Left lung (tissue), 4 donors: ENCODE measurements at regions not wholly inside any gene's neighbourhood (a gene's known extent, or its start where the extent isn't known, plus 50 kb on each side); places are given as distances from the start of the nearest gene placed in this dataset.

ENCODE experiments used
- ATAC-seq: fragments of 200-7000 bp; cut with Tn5 transposase; one replicate; pipeline ENCODE4 v1.9.1; 2020; ENCODE audit warnings: moderate library complexity
- DNase-seq, 4 donors: peaks; one replicate each; pipeline ENCODE4 v3.0.0-alpha.2; 2013 to 2020
- H3K27ac ChIP-seq, 2 donors: fragments of 200-600 bp; sonication (generic) in 1 of 2; one replicate each; pipeline versions ENCODE4 v1.5.0 to v1.8.0; 2020 to 2021
- H3K27me3 ChIP-seq, 2 donors: fragments of 200-600 bp; sonication (generic) in 1 of 2; one replicate each; pipeline versions ENCODE4 v1.5.0 to v1.8.0; 2020 to 2021
- H3K36me3 ChIP-seq, 2 donors: fragments of 200-600 bp; sonication (generic) in 1 of 2; one replicate each; pipeline versions ENCODE4 v1.5.0 to v1.8.0; 2020 to 2021
- H3K4me1 ChIP-seq, 2 donors: fragments of 200-600 bp; one replicate each; pipeline ENCODE4 v1.8.0; 2021
- H3K4me3 ChIP-seq, 2 donors: fragments of 200-600 bp; sonication (generic) in 1 of 2; one replicate each; pipeline versions ENCODE4 v1.5.0 to v1.8.0; 2020 to 2021; ENCODE audit warnings: mild to moderate bottlenecking in 1 of 2
- H3K9me3 ChIP-seq, 2 donors: fragments of 200-600 bp; sonication (generic) in 1 of 2; one replicate each; pipeline versions ENCODE4 v1.5.0 to v1.8.0; 2020 to 2021
- intact Hi-C, 2 donors: fragments of 100-400 bp; cut with DNase I; formaldehyde crosslinking; loops; one replicate each; pipeline versions ENCODE4 v1.11.2 to v1.14.2; 2022
- TF ChIP-seq, protein P1 (sequence below), 2 donors: fragments of 200-600 bp; sonication (generic) in 1 of 2; IDR thresholded peaks; one replicate each; pipeline versions ENCODE4 v1.5.0 to v1.8.0; 2021; ENCODE audit warnings: antibody characterized with exemption in 2 of 2
- donor health status: DM: no; HTN: yes; CAD: no.
- donor health status: DM: no; HTN: no; CAD: no.

DNA sequence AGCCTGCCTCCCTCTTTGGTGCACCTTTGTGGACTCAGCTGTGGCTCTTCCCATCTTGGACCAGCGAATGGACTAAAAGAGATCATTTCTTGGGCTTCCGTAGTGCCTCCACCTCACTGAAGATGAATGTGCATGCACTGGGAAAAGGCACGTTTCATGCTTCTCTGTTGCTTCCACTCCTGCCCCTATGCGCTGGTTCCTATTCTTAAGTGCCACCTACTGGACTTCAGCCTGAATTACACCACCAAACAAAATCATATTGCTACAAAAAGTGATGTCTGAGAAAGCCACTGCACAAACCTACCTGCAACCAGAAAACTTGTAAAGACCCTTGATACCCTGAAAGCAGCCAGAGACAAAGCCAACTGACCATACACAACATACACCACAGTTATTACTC is 695.6 kb downstream of the TSN start:
- no peak overlapping the region for H3K27ac ChIP-seq
- H3K27me3 ChIP-seq = no peaks in the 10 kb centered on the region
- H3K36me3 ChIP-seq = no peaks in the 10 kb centered on the region
- H3K4me1 ChIP-seq = no peaks in the 10 kb centered on the region
- H3K4me3 ChIP-seq = no peak overlapping the region
- intact Hi-C loops = no loop called here
- DNase-seq (no peak), ATAC-seq (peak; percentile 79)
- H3K9me3 ChIP-seq = peaks cover 0 to 9% of the 10 kb centered on the region in 2 donors
- TF ChIP-seq, protein P1, sequence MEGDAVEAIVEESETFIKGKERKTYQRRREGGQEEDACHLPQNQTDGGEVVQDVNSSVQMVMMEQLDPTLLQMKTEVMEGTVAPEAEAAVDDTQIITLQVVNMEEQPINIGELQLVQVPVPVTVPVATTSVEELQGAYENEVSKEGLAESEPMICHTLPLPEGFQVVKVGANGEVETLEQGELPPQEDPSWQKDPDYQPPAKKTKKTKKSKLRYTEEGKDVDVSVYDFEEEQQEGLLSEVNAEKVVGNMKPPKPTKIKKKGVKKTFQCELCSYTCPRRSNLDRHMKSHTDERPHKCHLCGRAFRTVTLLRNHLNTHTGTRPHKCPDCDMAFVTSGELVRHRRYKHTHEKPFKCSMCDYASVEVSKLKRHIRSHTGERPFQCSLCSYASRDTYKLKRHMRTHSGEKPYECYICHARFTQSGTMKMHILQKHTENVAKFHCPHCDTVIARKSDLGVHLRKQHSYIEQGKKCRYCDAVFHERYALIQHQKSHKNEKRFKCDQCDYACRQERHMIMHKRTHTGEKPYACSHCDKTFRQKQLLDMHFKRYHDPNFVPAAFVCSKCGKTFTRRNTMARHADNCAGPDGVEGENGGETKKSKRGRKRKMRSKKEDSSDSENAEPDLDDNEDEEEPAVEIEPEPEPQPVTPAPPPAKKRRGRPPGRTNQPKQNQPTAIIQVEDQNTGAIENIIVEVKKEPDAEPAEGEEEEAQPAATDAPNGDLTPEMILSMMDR (IDR thresholded peaks at IDR 0.05) = peak in 1 of 2 donors; percentile 35

DNA sequence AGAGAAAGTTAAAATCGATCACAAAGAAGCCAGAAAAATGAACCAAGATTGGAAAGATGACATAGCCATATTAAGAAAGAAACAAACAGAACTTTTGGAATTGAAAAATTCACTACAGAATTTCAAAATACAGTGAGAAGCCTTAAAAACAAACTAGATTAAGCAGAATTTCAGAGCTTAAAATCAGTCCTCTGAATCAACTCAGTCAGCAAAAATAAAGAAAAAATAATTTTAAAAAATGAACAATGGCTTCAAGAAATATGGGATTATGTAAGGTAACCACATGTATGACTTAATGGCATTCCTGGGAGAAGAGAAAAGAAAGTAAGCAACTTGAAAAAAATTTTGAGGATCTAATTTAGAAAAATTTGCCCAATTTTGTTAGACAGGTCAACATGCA is 696.2 kb downstream of the TSN start:
- Histone ChIP-seq H3K27ac (no peak overlapping the region), H3K36me3 (no peaks in the 10 kb centered on the region), H3K4me1 (no peaks in the 10 kb centered on the region), H3K9me3 (peaks cover 0 to 9% of the 10 kb centered on the region in 2 donors), H3K27me3 (no peaks in the 10 kb centered on the region), H3K4me3 (no peak overlapping the region)
- DNase-seq (no peak), ATAC-seq (no peak)
- intact Hi-C loops = no loop called here
- TF ChIP-seq, protein P1 (IDR thresholded peaks at IDR 0.05) = no peak

DNA sequence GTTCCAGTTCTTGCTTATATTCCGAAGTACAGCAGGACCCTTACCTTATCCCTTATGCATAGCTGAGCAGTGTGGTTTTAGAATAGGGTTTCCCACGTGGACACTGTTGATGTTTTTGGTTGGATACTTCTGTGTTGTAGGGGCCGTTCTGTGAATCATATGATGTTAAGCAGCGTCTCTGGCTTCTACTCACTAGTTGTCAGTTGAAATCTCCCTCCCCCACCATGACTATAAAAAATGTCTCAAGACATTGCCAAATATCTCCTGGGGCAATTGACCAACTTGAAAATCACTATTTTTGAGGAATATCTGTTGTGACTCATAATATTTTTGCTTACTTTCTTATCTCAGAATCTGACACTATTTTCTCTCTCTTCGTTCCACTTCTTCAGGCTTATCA is 713.7 kb downstream of the TSN start:
- no peaks in the 10 kb centered on the region for H3K4me1 ChIP-seq
- H3K27ac ChIP-seq = no peak overlapping the region
- TF ChIP-seq, protein P1 (IDR thresholded peaks at IDR 0.05) = no peak
- ATAC-seq (no peak), DNase-seq (no peak)
- H3K36me3 ChIP-seq = no peaks in the 10 kb centered on the region
- no peaks in the 10 kb centered on the region for H3K9me3 ChIP-seq
- H3K27me3 ChIP-seq = no peaks in the 10 kb centered on the region
- no peak overlapping the region for H3K4me3 ChIP-seq
- intact Hi-C loops = no loop called here

DNA sequence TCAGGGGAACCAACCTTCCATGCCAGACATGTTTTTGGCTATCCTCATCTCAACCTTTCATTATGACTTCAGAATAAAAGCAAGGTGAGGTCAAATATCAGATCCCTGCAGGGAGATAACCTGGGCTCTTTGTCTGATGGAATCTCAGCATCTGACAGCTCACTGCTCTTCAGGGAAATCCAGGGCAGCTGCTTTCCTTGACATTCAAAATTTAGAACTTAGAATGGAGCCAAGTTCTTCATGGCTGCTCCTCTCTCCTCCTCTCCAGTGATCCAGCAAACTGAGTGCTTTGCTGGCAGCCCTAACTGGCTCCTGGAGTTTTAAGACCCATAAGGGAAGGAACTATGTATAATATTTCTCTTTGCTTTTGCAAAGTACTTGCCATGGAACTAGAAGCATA is 716.3 kb downstream of the TSN start:
- DNase-seq = no peak
- H3K36me3 ChIP-seq = no peaks in the 10 kb centered on the region
- no peak for ATAC-seq
- H3K27me3 ChIP-seq = no peaks in the 10 kb centered on the region
- intact Hi-C loops = no loop called here
- no peaks in the 10 kb centered on the region for H3K4me1 ChIP-seq
- TF ChIP-seq, protein P1 (IDR thresholded peaks at IDR 0.05) = no peak
- H3K9me3 ChIP-seq = no peaks in the 10 kb centered on the region
- H3K27ac ChIP-seq = no peak overlapping the region
- H3K4me3 ChIP-seq = no peak overlapping the region

DNA sequence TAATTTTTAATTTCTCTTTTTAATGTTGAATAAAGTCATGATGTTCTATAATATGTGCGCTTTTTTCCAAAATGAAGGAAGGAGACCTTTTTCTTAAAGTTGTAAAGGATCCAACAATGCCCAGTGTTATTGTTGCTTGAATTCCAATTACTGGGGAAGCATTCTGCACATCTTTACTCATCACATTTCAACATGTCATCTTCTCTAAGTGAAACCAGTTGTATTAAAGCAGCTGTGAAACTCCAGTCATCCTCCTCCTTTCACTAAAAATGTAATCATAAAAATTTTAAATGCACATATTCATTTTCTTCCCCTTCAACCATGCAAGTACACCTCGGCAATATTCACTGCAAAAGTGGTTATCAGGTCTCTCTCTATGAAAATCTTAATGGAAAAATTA is 722.7 kb downstream of the TSN start:
- DNase-seq = no peak
- H3K27me3 ChIP-seq = no peaks in the 10 kb centered on the region
- no peaks in the 10 kb centered on the region for H3K9me3 ChIP-seq
- H3K4me3 ChIP-seq = no peak overlapping the region
- intact Hi-C loops = no loop called here
- H3K27ac ChIP-seq = no peak overlapping the region
- H3K36me3 ChIP-seq = no peaks in the 10 kb centered on the region
- no peak for ATAC-seq
- TF ChIP-seq, protein P1 (IDR thresholded peaks at IDR 0.05) = no peak
- H3K4me1 ChIP-seq = no peaks in the 10 kb centered on the region
